Neural cell (in vitro differentiated cells): ENCODE measurements at regions not wholly inside any gene's neighbourhood (a gene's known extent, or its start where the extent isn't known, plus 50 kb on each side); places are given as distances from the start of the nearest gene placed in this dataset.

ENCODE experiments used
- H2AFZ ChIP-seq: fragments of 200-600, 300-800 bp; sonication (generic), shearing (Covaris generic); 2 replicates; pipeline ENCODE4 v1.6.0; 2014; ENCODE audit warnings: low read depth, mild to moderate bottlenecking, antibody characterized with exemption, low read length, moderate library complexity
- H3F3A ChIP-seq: fragments of 200-600 bp; shearing (Covaris generic); 2 replicates; pipeline ENCODE4 v1.6.1; 2016; ENCODE audit warnings: mild to moderate bottlenecking, moderate library complexity, mixed read lengths, antibody characterized with exemption, low read length; ENCODE audit not compliant: insufficient read depth, poor library complexity, severe bottlenecking
- H3K27ac ChIP-seq: fragments of 200-600, 300-800 bp; sonication (generic), shearing (Covaris generic); 2 replicates; pipeline ENCODE4 v1.5.1; 2014; ENCODE audit warnings: mild to moderate bottlenecking, low read length, moderate library complexity
- H3K27me3 ChIP-seq: fragments of 300-800, 200-600 bp; sonication (generic), shearing (Covaris generic); 2 replicates; pipeline ENCODE4 v1.6.0; 2014; ENCODE audit warnings: mild to moderate bottlenecking, low read depth, low read length, moderate library complexity; ENCODE audit not compliant: insufficient read depth
- H3K36me3 ChIP-seq: fragments of 300-800, 200-600 bp; sonication (generic), shearing (Covaris generic); 2 replicates; pipeline ENCODE4 v1.5.1; 2014; ENCODE audit warnings: mild to moderate bottlenecking, antibody characterized with exemption, low read length, moderate library complexity; ENCODE audit not compliant: insufficient read depth
- H3K4me2 ChIP-seq: fragments of 300-800, 200-600 bp; sonication (generic), shearing (Covaris generic); 2 replicates; pipeline ENCODE4 v1.6.0; 2014; ENCODE audit warnings: mild to moderate bottlenecking, low read length
- H3K4me3 ChIP-seq: fragments of 300-800, 200-600 bp; sonication (generic), shearing (Covaris generic); 2 replicates; pipeline ENCODE4 v1.5.1; 2014; ENCODE audit warnings: mild to moderate bottlenecking, low read length, moderate library complexity
- H3K79me2 ChIP-seq: fragments of 200-600 bp; shearing (Covaris generic); replicated peaks from 2 replicates; pipeline ENCODE4 v1.6.0; 2014; ENCODE audit warnings: mild to moderate bottlenecking, low read length, moderate library complexity; ENCODE audit not compliant: insufficient read depth
- H3K9ac ChIP-seq: fragments of 300-800, 200-600 bp; sonication (generic), shearing (Covaris generic); 2 replicates; pipeline ENCODE4 v1.6.1; 2016; ENCODE audit warnings: mild to moderate bottlenecking, low read length, mixed read lengths
- H3K9me2 ChIP-seq: fragments of 200-600 bp; shearing (Covaris generic); 2 replicates; pipeline ENCODE4 v1.6.1; 2016; ENCODE audit warnings: mild to moderate bottlenecking, low read length, mixed read lengths; ENCODE audit not compliant: insufficient read depth
- H3K9me3 ChIP-seq: fragments of 200-600, 300-800 bp; sonication (generic), shearing (Covaris generic); 2 replicates; pipeline ENCODE4 v1.6.1; 2016; ENCODE audit warnings: mild to moderate bottlenecking, mixed run types, low read length, moderate library complexity, mixed read lengths
- H4K20me1 ChIP-seq: fragments of 200-600 bp; shearing (Covaris generic); 2 replicates; pipeline ENCODE4 v1.6.1; 2016; ENCODE audit warnings: mild to moderate bottlenecking, mixed run types; ENCODE audit not compliant: insufficient read depth
- CTCF ChIP-seq: fragments of 450-650 bp; IDR thresholded peaks from 2 replicates; pipeline ENCODE4 v1.5.1; 2014; ENCODE audit warnings: antibody characterized with exemption, mild to moderate bottlenecking, moderate library complexity; ENCODE audit not compliant: poor library complexity, severe bottlenecking
- EP300 ChIP-seq: fragments of 450-650 bp; conservative IDR thresholded peaks from 2 replicates; pipeline ENCODE4 v1.6.1; 2014; ENCODE audit warnings: antibody characterized with exemption, mild to moderate bottlenecking, moderate library complexity; ENCODE audit not compliant: poor library complexity, severe bottlenecking
- EZH2 ChIP-seq: fragments of 200-600, 300-800 bp; shearing (Covaris generic), sonication (generic); IDR thresholded peaks from 2 replicates; pipeline ENCODE4 v1.6.1; 2014; ENCODE audit warnings: antibody characterized with exemption, low read length, borderline replicate concordance, mild to moderate bottlenecking; ENCODE audit not compliant: insufficient read depth, poor library complexity, severe bottlenecking
- MXI1 ChIP-seq: fragments of 450-650 bp; conservative IDR thresholded peaks from 2 replicates; pipeline ENCODE4 v1.6.1; 2014; ENCODE audit warnings: antibody characterized with exemption, mild to moderate bottlenecking; ENCODE audit not compliant: poor library complexity, severe bottlenecking
- POLR2AphosphoS5 ChIP-seq: IDR thresholded peaks from 2 replicates; pipeline ENCODE4 v1.6.1; 2012
- RAD21 ChIP-seq: fragments of 450-650 bp; conservative IDR thresholded peaks from 2 replicates; pipeline ENCODE4 v1.6.1; 2014; ENCODE audit warnings: antibody characterized with exemption, mild to moderate bottlenecking, moderate library complexity
- SMC3 ChIP-seq: fragments of 450-650 bp; conservative IDR thresholded peaks from 2 replicates; pipeline ENCODE4 v1.6.1; 2014; ENCODE audit warnings: antibody characterized with exemption, mild to moderate bottlenecking, moderate library complexity; ENCODE audit not compliant: poor library complexity
- TAF1 ChIP-seq: IDR thresholded peaks from 2 replicates; pipeline ENCODE4 v1.6.1; 2012; ENCODE audit warnings: low read depth
- TF ChIP-seq, protein P1 (sequence below): IDR thresholded peaks from 2 replicates; pipeline ENCODE4 v1.6.1; 2012; ENCODE audit warnings: borderline replicate concordance

DNA sequence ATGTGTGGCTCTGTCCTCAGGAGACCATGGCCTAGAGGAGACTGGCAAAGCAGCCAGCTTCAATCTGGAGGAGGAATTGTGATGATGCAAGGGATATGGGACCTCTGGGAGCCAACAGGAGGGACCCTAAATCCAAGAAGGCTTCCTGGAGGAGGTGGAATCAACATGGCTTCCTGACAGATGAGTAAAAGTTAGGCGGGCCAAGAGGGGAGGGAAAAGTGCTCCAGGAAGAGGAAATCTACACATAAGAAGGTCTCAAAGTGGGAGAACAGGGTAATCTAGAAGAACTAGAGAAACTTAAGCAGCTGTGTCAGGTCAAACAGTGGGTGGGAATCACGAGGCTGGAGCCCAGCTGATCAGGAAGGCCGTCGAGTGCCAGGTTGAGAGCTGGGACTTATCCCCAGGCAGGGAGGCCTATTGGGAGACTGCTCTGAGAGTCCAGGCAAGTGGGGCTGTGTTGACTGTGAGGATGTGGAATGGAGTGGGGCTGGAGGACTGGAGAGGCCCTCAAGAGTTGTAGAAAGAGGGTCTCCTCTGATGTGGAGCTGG lies 119.1 kb downstream of the C9orf50 start:
- H3K9ac ChIP-seq, result no peak overlapping the region
- no peak overlapping the region for H3K4me2 ChIP-seq
- no peaks in the 10 kb centered on the region for H3K9me2 ChIP-seq
- no peak overlapping the region for H3K4me3 ChIP-seq
- TF ChIP-seq, protein P1, sequence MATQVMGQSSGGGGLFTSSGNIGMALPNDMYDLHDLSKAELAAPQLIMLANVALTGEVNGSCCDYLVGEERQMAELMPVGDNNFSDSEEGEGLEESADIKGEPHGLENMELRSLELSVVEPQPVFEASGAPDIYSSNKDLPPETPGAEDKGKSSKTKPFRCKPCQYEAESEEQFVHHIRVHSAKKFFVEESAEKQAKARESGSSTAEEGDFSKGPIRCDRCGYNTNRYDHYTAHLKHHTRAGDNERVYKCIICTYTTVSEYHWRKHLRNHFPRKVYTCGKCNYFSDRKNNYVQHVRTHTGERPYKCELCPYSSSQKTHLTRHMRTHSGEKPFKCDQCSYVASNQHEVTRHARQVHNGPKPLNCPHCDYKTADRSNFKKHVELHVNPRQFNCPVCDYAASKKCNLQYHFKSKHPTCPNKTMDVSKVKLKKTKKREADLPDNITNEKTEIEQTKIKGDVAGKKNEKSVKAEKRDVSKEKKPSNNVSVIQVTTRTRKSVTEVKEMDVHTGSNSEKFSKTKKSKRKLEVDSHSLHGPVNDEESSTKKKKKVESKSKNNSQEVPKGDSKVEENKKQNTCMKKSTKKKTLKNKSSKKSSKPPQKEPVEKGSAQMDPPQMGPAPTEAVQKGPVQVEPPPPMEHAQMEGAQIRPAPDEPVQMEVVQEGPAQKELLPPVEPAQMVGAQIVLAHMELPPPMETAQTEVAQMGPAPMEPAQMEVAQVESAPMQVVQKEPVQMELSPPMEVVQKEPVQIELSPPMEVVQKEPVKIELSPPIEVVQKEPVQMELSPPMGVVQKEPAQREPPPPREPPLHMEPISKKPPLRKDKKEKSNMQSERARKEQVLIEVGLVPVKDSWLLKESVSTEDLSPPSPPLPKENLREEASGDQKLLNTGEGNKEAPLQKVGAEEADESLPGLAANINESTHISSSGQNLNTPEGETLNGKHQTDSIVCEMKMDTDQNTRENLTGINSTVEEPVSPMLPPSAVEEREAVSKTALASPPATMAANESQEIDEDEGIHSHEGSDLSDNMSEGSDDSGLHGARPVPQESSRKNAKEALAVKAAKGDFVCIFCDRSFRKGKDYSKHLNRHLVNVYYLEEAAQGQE, result no peak
- TF ChIP-seq RAD21 (no peak), MXI1 (no peak), SMC3 (no peak), TAF1 (no peak), POLR2AphosphoS5 (no peak), EZH2 (no peak), EP300 (no peak), CTCF (no peak)
- H3K9me3 ChIP-seq, result no peaks in the 10 kb centered on the region
- H3F3A ChIP-seq, result no peaks in the 10 kb centered on the region
- no peak overlapping the region for H3K27ac ChIP-seq
- H3K36me3 ChIP-seq, result no peaks in the 10 kb centered on the region
- peaks cover 11% of the 10 kb centered on the region for H3K79me2 ChIP-seq
- no peak overlapping the region for H2AFZ ChIP-seq
- no peaks in the 10 kb centered on the region for H4K20me1 ChIP-seq
- no peaks in the 10 kb centered on the region for H3K27me3 ChIP-seq

DNA sequence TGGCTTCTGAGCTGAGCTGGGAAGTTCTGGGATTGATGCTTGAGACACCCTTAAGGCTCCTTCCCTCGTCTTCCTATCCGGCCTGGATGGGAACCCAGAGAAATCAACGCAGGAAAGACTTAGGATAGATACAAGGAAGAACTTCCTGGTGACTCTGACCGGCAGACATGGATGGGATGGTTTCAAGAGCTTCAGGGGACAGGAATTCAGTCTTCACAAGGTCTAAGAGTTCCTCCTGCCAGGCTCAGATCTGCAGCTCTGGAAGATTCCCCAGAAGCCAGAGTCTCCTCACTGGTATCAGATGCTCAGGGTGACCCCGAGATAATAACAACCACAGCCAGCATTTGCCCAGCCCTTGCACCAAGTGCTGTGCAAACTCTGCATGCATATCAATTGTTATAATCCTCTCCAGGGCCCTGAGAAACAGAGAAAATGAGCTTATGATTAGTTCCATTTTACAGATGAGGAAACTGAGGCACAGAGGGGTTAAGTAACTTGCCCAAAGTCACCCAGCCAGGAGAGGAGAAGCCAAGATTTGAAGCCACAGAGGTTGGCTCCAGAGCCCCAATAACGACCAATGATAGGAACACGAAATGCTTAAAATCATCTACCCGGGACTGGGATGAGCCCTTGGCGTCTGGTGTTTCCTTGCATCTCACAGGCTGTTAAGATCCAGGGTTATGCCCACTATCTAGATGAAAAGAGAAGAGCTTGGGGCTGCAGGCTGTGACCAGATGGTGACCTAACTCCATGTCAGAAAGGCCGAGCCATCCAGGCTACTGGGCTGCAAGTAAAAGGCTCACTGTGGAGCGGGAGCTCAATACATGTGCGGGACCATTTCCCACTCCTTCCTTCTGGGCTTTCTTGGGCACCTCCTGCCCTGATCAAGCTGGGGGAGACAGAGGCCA lies 119.8 kb downstream of the C9orf50 start:
- Histone ChIP-seq H3K9me2 (no peaks in the 10 kb centered on the region), H4K20me1 (no peaks in the 10 kb centered on the region), H3K9ac (peak overlapping the region; percentile 96), H3K36me3 (no peaks in the 10 kb centered on the region), H3K9me3 (no peaks in the 10 kb centered on the region), H3F3A (no peaks in the 10 kb centered on the region), H3K4me2 (no peak overlapping the region), H3K27me3 (no peaks in the 10 kb centered on the region), H3K4me3 (no peak overlapping the region), H3K27ac (peak overlapping the region; percentile 98), H2AFZ (no peak overlapping the region), H3K79me2 (peaks cover 11% of the 10 kb centered on the region)
- TF ChIP-seq POLR2AphosphoS5 (peak; percentile 1), CTCF (no peak)
